ENCODE measurements at regions not wholly inside any gene's neighbourhood (a gene's known extent, or its start where the extent isn't known, plus 50 kb on each side); places are given as distances from the start of the nearest gene placed in this dataset.

GRCh38 chr2:65957886-65958285 lies 477.0 kb upstream of the MEIS1 start:
- no peaks in the 10 kb centered on the region for H3K36me3 ChIP-seq
- no peak overlapping the region for H3K27ac ChIP-seq
- H3K27me3 ChIP-seq, result no peaks in the 10 kb centered on the region
- no peak for TF ChIP-seq CTCF (IDR thresholded peaks at IDR 0.05)
- H3K4me1 ChIP-seq (ENCODE audit: control insufficient read depth in 1 of 2, insufficient read depth in 1 of 2, low read depth in 1 of 2, low read length in 1 of 2), result no peaks in the 10 kb centered on the region
- H3K4me3 ChIP-seq (ENCODE audit: low read depth in 1 of 2, low read length in 1 of 2), result no peak overlapping the region
- no peaks in the 10 kb centered on the region for H3K9me3 ChIP-seq

- H3K36me3 ChIP-seq, result no peaks in the 10 kb centered on the region
- TF ChIP-seq CTCF (IDR thresholded peaks at IDR 0.05), result no peak
- no peaks in the 10 kb centered on the region for H3K9me3 ChIP-seq
- no peak overlapping the region for H3K27ac ChIP-seq
- no peaks in the 10 kb centered on the region for H3K4me1 ChIP-seq (ENCODE audit: control insufficient read depth in 1 of 2, insufficient read depth in 1 of 2, low read depth in 1 of 2, low read length in 1 of 2)
- no peak overlapping the region for H3K4me3 ChIP-seq (ENCODE audit: low read depth in 1 of 2, low read length in 1 of 2)
- no peaks in the 10 kb centered on the region for H3K27me3 ChIP-seq
Observed at GRCh38 chr2:65957454-65957853, 477.5 kb upstream of the MEIS1 start.

GRCh38 chr2:65955259-65955658 lies 479.7 kb upstream of the MEIS1 start:
- no peak for TF ChIP-seq CTCF (IDR thresholded peaks at IDR 0.05)
- Histone ChIP-seq H3K27me3 (no peaks in the 10 kb centered on the region), H3K4me1 (ENCODE audit: control insufficient read depth in 1 of 2, insufficient read depth in 1 of 2, low read depth in 1 of 2, low read length in 1 of 2) (no peaks in the 10 kb centered on the region), H3K36me3 (no peaks in the 10 kb centered on the region), H3K4me3 (ENCODE audit: low read depth in 1 of 2, low read length in 1 of 2) (no peak overlapping the region), H3K9me3 (no peaks in the 10 kb centered on the region), H3K27ac (no peak overlapping the region)

GRCh38 chr2:65952966-65953761 lies 481.8 kb upstream of the MEIS1 start:
- H3K27ac ChIP-seq, result no peak overlapping the region
- H3K9me3 ChIP-seq, result no peaks in the 10 kb centered on the region
- no peaks in the 10 kb centered on the region for H3K4me1 ChIP-seq (ENCODE audit: control insufficient read depth in 1 of 2, insufficient read depth in 1 of 2, low read depth in 1 of 2, low read length in 1 of 2)
- H3K4me3 ChIP-seq (ENCODE audit: low read depth in 1 of 2, low read length in 1 of 2), result no peak overlapping the region
- TF ChIP-seq CTCF (IDR thresholded peaks at IDR 0.05), result no peak
- H3K27me3 ChIP-seq, result no peaks in the 10 kb centered on the region
- H3K36me3 ChIP-seq, result no peaks in the 10 kb centered on the region

GRCh38 chr2:65944213-65944612 lies 490.7 kb upstream of the MEIS1 start:
- Histone ChIP-seq H3K9me3 (no peaks in the 10 kb centered on the region), H3K4me1 (ENCODE audit: control insufficient read depth in 1 of 2, insufficient read depth in 1 of 2, low read depth in 1 of 2, low read length in 1 of 2) (no peaks in the 10 kb centered on the region), H3K27me3 (no peaks in the 10 kb centered on the region), H3K27ac (no peak overlapping the region), H3K36me3 (no peaks in the 10 kb centered on the region), H3K4me3 (ENCODE audit: low read depth in 1 of 2, low read length in 1 of 2) (no peak overlapping the region)
- TF ChIP-seq CTCF (IDR thresholded peaks at IDR 0.05), result no peak
